Ovary (tissue), 7 donors: ENCODE measurements at regions not wholly inside any gene's neighbourhood (a gene's known extent, or its start where the extent isn't known, plus 50 kb on each side); places are given as distances from the start of the nearest gene placed in this dataset.
"Not testable (repeated sequence)": the region's sequence is repeated elsewhere in the genome, so short reads cannot be mapped to it uniquely, and the experiment has no call there.

Source experiments
- DNase-seq, 5 donors: peaks; one replicate each; pipeline ENCODE4 v3.0.0-alpha.2; 2019 to 2020
- H3K27ac ChIP-seq, 2 donors: fragments of 200-600 bp; one replicate each; pipeline versions ENCODE4 v1.5.1 to v1.8.0; 2019 to 2022
- H3K27me3 ChIP-seq: fragments of 200-600 bp; one replicate; pipeline ENCODE4 v1.8.0; 2022
- H3K36me3 ChIP-seq: fragments of 200-600 bp; sonication (generic); one replicate; pipeline ENCODE4 v1.5.1; 2019
- H3K4me1 ChIP-seq: one replicate; pipeline ENCODE4 v1.8.1; 2013; ENCODE audit warnings: mild to moderate bottlenecking, moderate library complexity; ENCODE audit not compliant: insufficient read depth
- H3K4me3 ChIP-seq: fragments of 200-600 bp; sonication (generic); one replicate; pipeline ENCODE4 v1.5.1; 2017
- H3K9me3 ChIP-seq, 2 donors: fragments of 200-600 bp in 1 of 2; sonication (generic) in 1 of 2; one replicate each; pipeline versions ENCODE4 v1.5.1 to v1.8.1; 2013 to 2019; ENCODE audit warnings: mild to moderate bottlenecking in 1 of 2, moderate library complexity in 1 of 2
- CTCF ChIP-seq, 3 donors: fragments of 450-650 bp in 2 of 3; fragments of 200-600 bp in 1 of 3; IDR thresholded peaks; one replicate each; pipeline versions ENCODE4 v1.5.1 to v1.8.0; 2016 to 2022; ENCODE audit warnings: antibody characterized with exemption in 3 of 3, mild to moderate bottlenecking in 1 of 3
- EP300 ChIP-seq: sonication (generic); formaldehyde crosslinking; IDR thresholded peaks from one replicate; pipeline ENCODE4 v1.6.1; 2017; ENCODE audit warnings: antibody characterized with exemption
- POLR2A ChIP-seq: fragments of 450-650 bp; IDR thresholded peaks from one replicate; pipeline ENCODE4 v1.6.1; 2017; ENCODE audit warnings: antibody characterized with exemption, mild to moderate bottlenecking, moderate library complexity
- WGBS, 3 donors: extraction: QIAGEN DNeasy Blood & Tissue Kit in 1 of 3; methylation state at CpG; one replicate each; pipeline versions ENCODE4 v1.1.5 to v1.1.7; 2013 to 2017; 5-methylcytosine and 5-hydroxymethylcytosine counted together
- intact Hi-C, 4 donors: fragments of 100-400 bp; cut with DNase I; formaldehyde crosslinking; loops; one replicate each; pipeline versions ENCODE4 v1.11.0 to v1.15.1; 2022 to 2023
- donor health status: DM: no; HTN: no; CAD: no; lungs with moderate emphysema.
- donor health status: DM: no; HTN: no; CAD: no.
- donor health status: Bipolar disorder and iron deficiency.
- donor health status: DM: no; HTN: no; CAD: no.
- donor health status: DM: yes; HTN: yes; CAD: no.

DNA sequence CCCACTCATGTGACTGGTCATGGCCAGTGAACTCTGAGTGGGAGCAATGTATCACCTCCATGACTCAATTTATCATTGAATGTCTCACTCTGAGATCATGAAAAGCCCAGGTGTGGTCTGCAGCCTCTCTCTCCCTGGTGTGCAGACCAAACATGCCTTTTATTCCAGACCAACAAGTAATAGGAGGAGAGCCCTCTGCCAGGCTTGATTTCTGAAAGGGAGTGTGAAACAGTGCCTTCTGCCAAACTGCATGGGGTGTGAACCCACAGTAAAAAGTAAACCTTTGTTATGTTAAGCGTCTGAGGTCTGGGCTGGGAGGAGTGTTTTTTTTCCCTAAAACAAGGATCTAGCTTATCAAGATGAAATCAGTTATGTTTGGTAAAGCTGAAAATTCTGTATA lies 601.2 kb downstream of the ADCYAP1 start:
- TF ChIP-seq POLR2A (no peak), CTCF (IDR thresholded peaks at IDR 0.05) (no peak), EP300 (no peak)
- Histone ChIP-seq H3K27ac (no peak overlapping the region), H3K9me3 (no peaks in the 10 kb centered on the region), H3K4me3 (no peak overlapping the region), H3K36me3 (no peaks in the 10 kb centered on the region), H3K27me3 (no peaks in the 10 kb centered on the region), H3K4me1 (no peaks in the 10 kb centered on the region)
- no peak for DNase-seq
- intact Hi-C loops = no loop called here
- 40 to 63% (median 47%) methylated on average over 1 of the region's 1 CpG for WGBS, 3 donors

- no peaks in the 10 kb centered on the region for H3K9me3 ChIP-seq
- no peak for TF ChIP-seq CTCF (IDR thresholded peaks at IDR 0.05)
- no peak for TF ChIP-seq POLR2A
- no peak for TF ChIP-seq EP300
- no peak overlapping the region for H3K4me3 ChIP-seq
- intact Hi-C loops = no loop called here
- no peaks in the 10 kb centered on the region for H3K36me3 ChIP-seq
- DNase-seq = no peak
- H3K4me1 ChIP-seq = no peaks in the 10 kb centered on the region
- no peaks in the 10 kb centered on the region for H3K27me3 ChIP-seq
- 76 to 81% (median 76%) methylated on average over 4 of the region's 4 CpGs for WGBS, 3 donors
- H3K27ac ChIP-seq = no peak overlapping the region
Observed at GRCh38 chr18:1510542-1511179, 606.0 kb downstream of the ADCYAP1 start.

DNA sequence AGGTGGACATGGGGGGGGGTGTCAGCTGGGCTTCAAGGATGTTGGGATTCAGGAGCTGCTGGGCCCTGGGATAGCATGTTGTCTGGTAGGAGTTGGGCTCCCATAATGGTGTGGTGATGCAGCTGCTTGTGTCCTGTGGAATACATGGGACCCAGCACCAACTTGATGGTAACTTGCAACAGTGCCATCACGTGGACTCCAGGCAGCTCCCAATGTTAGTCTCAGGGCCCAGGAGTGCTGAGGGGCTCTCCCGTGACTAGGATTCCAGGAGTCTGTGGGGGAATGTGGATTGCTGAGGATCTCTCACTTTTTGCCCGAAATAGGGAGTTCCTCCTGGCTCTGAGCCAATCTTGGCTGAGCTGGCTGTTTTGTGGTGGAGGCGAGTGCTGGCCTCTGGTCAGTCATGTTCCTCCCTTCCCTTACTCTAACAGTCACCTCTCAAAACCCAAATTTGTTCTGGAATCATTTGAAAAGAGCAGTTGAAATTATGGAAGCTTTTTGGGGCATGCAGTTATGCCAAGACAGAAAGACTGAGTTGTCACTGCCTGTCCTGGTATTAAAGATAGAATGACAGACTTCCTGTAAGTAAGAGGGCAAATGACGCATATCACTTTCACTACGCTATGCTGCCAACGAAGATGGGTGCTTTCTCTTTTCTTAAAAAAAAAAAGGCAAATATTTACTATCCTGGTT lies 607.1 kb downstream of the ADCYAP1 start:
- DNase-seq = no peak
- no peaks in the 10 kb centered on the region for H3K4me1 ChIP-seq
- no peak for TF ChIP-seq POLR2A
- no peaks in the 10 kb centered on the region for H3K9me3 ChIP-seq
- 53 to 57% (median 55%) methylated on average over 7 of the region's 7 CpGs for WGBS, 3 donors
- no peaks in the 10 kb centered on the region for H3K36me3 ChIP-seq
- no peak overlapping the region for H3K4me3 ChIP-seq
- intact Hi-C loops = no loop called here
- no peaks in the 10 kb centered on the region for H3K27me3 ChIP-seq
- no peak overlapping the region for H3K27ac ChIP-seq

GRCh38 chr18:1513519-1513918 lies 608.8 kb downstream of the ADCYAP1 start:
- Histone ChIP-seq H3K36me3 (no peaks in the 10 kb centered on the region), H3K4me1 (no peaks in the 10 kb centered on the region), H3K4me3 (no peak overlapping the region), H3K27me3 (no peaks in the 10 kb centered on the region), H3K27ac (no peak overlapping the region), H3K9me3 (no peaks in the 10 kb centered on the region)
- TF ChIP-seq EP300 = no peak
- TF ChIP-seq CTCF (IDR thresholded peaks at IDR 0.05) = no peak
- no peak for TF ChIP-seq POLR2A
- 21 to 66% (median 47%) methylated on average over 1 of the region's 1 CpG for WGBS, 3 donors
- intact Hi-C loops = no loop called here
- no peak for DNase-seq

DNA sequence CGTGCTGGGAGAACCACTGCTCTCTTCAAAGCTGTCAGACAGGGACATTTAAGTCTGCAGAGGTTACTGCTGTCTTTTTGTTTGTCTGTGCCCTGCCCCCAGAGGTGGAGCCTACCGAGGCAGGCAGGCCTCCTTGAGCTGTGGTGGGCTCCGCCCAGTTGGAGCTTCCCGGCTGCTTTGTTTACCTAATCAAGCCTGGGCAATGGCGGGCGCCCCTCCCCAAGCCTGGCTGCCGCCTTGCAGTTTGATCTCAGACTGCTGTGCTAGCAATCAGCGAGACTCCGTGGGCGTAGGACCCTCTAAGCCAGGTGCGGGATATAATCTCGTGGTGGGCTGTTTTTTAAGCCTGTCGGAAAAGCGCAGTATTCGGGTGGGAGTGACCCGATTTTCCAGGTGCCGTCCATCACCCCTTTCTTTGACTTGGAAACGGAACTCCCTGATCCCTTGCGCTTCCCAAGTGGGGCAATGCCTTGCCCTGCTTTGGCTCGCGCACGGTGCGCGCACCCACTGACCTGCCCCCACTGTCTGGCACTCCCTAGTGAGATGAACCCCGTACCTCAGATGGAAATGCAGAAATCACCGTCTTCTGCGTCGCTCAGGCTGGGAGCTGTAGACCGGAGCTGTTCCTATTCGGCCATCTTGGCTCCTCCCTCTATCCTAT lies 617.0 kb downstream of the ADCYAP1 start:
- DNase-seq, H3K27me3 ChIP-seq, H3K4me1 ChIP-seq, intact Hi-C loops, H3K36me3 ChIP-seq, H3K9me3 ChIP-seq, H3K27ac ChIP-seq, H3K4me3 ChIP-seq: not testable (repeated sequence)
- 81 to 82% (median 81%) methylated on average over 29 to 30 of the region's 30 CpGs for WGBS, 3 donors
